ENCODE measurements at regions not wholly inside any gene's neighbourhood (a gene's known extent, or its start where the extent isn't known, plus 50 kb on each side); places are given as distances from the start of the nearest gene placed in this dataset.

DNA sequence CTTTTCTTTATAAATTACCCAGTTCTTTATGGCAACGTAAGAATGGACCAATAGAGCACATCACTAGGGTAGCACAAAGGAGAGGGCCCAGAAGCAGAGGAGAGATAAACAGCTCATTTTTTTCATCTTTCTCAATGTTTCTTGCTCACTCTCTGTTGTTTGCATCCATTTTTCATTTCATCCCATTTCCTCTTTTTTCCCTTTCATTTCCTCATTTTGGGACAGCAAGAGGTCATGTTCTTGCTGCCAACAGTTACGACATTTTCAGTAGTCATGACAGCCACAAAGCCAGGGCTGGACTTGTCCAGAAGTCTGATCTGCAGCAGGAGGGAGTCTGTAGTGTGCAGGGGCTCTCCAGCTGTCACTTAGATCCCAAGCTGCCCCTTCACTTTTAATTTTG, 52.7 kb upstream of the CYP1B1 start:
- no peak for DNase-seq
- Histone ChIP-seq H3K4me1 (ENCODE audit: insufficient read depth, low read length) (no peaks in the 10 kb centered on the region), H3K79me1 (ENCODE audit: insufficient read depth, low read depth, low read length, poor library complexity, severe bottlenecking) (no peaks in the 10 kb centered on the region), H2BK20ac (ENCODE audit: low read depth, low read length, poor library complexity, severe bottlenecking) (peak overlapping the region; percentile 1), H2BK5ac (ENCODE audit: insufficient read length, low read length) (no peak overlapping the region), H3T11ph (ENCODE audit: low read length) (no peak overlapping the region), H2BK12ac (ENCODE audit: insufficient read length, low read depth, low read length) (no peak overlapping the region), H2BK120ac (ENCODE audit: low read depth, low read length, poor library complexity, severe bottlenecking) (no peak overlapping the region), H2AFZ (ENCODE audit: low read length) (no peak overlapping the region), H3K27ac (ENCODE audit: insufficient read length, low read depth, low read length) (no peak overlapping the region), H3K9ac (ENCODE audit: extremely low read depth, insufficient read length, low read length) (no peak overlapping the region), H4K5ac (ENCODE audit: insufficient read length, low read depth, low read length) (no peak overlapping the region), H3K56ac (ENCODE audit: insufficient read length, low read depth, low read length) (no peak overlapping the region), H3K9me3 (ENCODE audit: control insufficient read depth, low read depth, low read length) (peaks cover 10% of the 10 kb centered on the region), H4K20me1 (ENCODE audit: control insufficient read depth, insufficient read depth, insufficient read length) (no peaks in the 10 kb centered on the region), H3K79me2 (ENCODE audit: insufficient read depth, low read length) (no peaks in the 10 kb centered on the region), H2BK15ac (ENCODE audit: low read depth, low read length) (no peak overlapping the region), H3K14ac (ENCODE audit: insufficient read depth, low read length) (no peak overlapping the region), H2AK5ac (ENCODE audit: insufficient read length, low read length) (no peak overlapping the region), H3K4me2 (ENCODE audit: insufficient read depth, insufficient read length, low read length) (no peak overlapping the region), H3K4ac (ENCODE audit: low read depth, low read length) (no peak overlapping the region), H3K23ac (ENCODE audit: insufficient read length, low read depth, low read length) (no peak overlapping the region), H3K23me2 (ENCODE audit: insufficient read length, low read depth, low read length, poor library complexity, severe bottlenecking) (no peaks in the 10 kb centered on the region), H3K18ac (ENCODE audit: insufficient read length, low read depth, low read length) (no peak overlapping the region), H4K8ac (replicated peaks; ENCODE audit: insufficient read length, low read depth, low read length) (no peak overlapping the region), H4K91ac (ENCODE audit: insufficient read length, low read depth, low read length) (no peak overlapping the region), H3K27me3 (ENCODE audit: insufficient read depth, low read length) (no peaks in the 10 kb centered on the region)
- no peak overlapping the region for H3K27ac Mint-ChIP-seq
- peaks cover 3% of the 10 kb centered on the region for H3K27me3 Mint-ChIP-seq (ENCODE audit: low read depth)
- H3K36me3 Mint-ChIP-seq (ENCODE audit: insufficient read depth in 1 of 3, low read depth in 3 of 3), result peaks cover 19 to 26% (median 22%) of the 10 kb centered on the region in 3 experiments
- peaks cover 31 to 32% of the 10 kb centered on the region in 2 experiments for H3K9me3 Mint-ChIP-seq
- no peak overlapping the region for H3K4me3 Mint-ChIP-seq
- no peaks in the 10 kb centered on the region for H3K4me1 Mint-ChIP-seq
- TF ChIP-seq, protein P1, sequence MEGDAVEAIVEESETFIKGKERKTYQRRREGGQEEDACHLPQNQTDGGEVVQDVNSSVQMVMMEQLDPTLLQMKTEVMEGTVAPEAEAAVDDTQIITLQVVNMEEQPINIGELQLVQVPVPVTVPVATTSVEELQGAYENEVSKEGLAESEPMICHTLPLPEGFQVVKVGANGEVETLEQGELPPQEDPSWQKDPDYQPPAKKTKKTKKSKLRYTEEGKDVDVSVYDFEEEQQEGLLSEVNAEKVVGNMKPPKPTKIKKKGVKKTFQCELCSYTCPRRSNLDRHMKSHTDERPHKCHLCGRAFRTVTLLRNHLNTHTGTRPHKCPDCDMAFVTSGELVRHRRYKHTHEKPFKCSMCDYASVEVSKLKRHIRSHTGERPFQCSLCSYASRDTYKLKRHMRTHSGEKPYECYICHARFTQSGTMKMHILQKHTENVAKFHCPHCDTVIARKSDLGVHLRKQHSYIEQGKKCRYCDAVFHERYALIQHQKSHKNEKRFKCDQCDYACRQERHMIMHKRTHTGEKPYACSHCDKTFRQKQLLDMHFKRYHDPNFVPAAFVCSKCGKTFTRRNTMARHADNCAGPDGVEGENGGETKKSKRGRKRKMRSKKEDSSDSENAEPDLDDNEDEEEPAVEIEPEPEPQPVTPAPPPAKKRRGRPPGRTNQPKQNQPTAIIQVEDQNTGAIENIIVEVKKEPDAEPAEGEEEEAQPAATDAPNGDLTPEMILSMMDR (conservative IDR thresholded peaks at IDR 0.05), result no peak
- WGBS (ENCODE audit: extremely low coverage, insufficient read length, low lambda C conversion rate), result no CpG with 5 or more reads among the region's 2 CpGs
